ENCODE measurements at regions not wholly inside any gene's neighbourhood (a gene's known extent, or its start where the extent isn't known, plus 50 kb on each side); places are given as distances from the start of the nearest gene placed in this dataset.
A peak's percentile ranks its signal among the peaks of the same experiment; 100 is the strongest.

DNA sequence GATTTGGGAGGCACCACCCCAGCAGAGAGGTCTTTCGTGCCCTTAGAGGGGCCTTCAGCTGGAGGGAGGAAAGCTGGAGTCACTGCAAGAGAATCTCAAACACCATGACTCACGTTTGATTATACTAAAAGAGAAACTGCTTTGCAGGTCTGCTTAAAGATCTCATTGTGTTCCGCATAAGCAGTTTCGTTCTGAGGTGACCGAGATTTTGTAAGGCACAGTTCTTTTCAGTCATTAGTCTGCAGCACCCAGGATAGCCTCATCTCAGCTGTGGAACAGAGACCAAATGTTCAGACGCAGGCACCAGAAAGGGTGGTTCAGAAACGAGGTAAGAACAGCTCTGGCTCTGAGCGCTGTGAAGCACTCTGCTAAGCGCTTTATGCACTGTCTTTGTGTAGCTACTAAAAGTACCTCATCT lies 71.2 kb upstream of the GTF3A start:
- Histone ChIP-seq H3K9me3 (ENCODE audit: insufficient read depth, low read depth) (no peaks in the 10 kb centered on the region), H3K4me3 (peak overlapping the region; percentile 24; the same call in 1 of the 2 replicates), H2AFZ (no peak overlapping the region), H3K4me2 (peak overlapping the region; percentile 72), H3K36me3 (ENCODE audit: low read depth) (no peaks in the 10 kb centered on the region), H3K27me3 (ENCODE audit: insufficient read depth, low read depth) (no peaks in the 10 kb centered on the region), H3F3A (ENCODE audit: insufficient read depth, low read depth) (no peaks in the 10 kb centered on the region; the same call in 1 of the 2 replicates), H3K27ac (no peak overlapping the region), H3K9me2 (ENCODE audit: insufficient read depth) (no peaks in the 10 kb centered on the region), H4K20me1 (ENCODE audit: insufficient read depth) (no peaks in the 10 kb centered on the region), H3K79me2 (ENCODE audit: low read depth) (no peaks in the 10 kb centered on the region), H3K4me1 (replicated peaks; ENCODE audit: insufficient read depth) (peaks cover 10% of the 10 kb centered on the region; the same call in 1 of the 2 replicates)
- intact Hi-C loops (cut with micrococcal nuclease; ENCODE audit: unreplicated experiment) = loop anchor here (10.0 kb wide), 1 partner anchor 178 kb away; the partner anchor contains the start of gene USP12
- no TSS peak for BruUV-seq (replicated peaks)
- TF ChIP-seq, protein P1, sequence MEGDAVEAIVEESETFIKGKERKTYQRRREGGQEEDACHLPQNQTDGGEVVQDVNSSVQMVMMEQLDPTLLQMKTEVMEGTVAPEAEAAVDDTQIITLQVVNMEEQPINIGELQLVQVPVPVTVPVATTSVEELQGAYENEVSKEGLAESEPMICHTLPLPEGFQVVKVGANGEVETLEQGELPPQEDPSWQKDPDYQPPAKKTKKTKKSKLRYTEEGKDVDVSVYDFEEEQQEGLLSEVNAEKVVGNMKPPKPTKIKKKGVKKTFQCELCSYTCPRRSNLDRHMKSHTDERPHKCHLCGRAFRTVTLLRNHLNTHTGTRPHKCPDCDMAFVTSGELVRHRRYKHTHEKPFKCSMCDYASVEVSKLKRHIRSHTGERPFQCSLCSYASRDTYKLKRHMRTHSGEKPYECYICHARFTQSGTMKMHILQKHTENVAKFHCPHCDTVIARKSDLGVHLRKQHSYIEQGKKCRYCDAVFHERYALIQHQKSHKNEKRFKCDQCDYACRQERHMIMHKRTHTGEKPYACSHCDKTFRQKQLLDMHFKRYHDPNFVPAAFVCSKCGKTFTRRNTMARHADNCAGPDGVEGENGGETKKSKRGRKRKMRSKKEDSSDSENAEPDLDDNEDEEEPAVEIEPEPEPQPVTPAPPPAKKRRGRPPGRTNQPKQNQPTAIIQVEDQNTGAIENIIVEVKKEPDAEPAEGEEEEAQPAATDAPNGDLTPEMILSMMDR (conservative IDR thresholded peaks at IDR 0.05) = no peak
- no peak for TF ChIP-seq EZH2 (IDR thresholded peaks at IDR 0.05; ENCODE audit: low read depth)
- POLR2A ChIA-PET (ENCODE audit: unreplicated experiment) = interaction anchor here (0.6 kb wide), 1 partner anchor 12 kb away, joined by 3 read pairs; no protein-coding TSS in a partner anchor
- CTCF ChIA-PET = interaction anchor here (0.8 kb wide), 1 partner anchor 406 kb away, joined by 5 read pairs; no protein-coding TSS in a partner anchor
- peak in 1 of 2 experiments; percentile 69 for DNase-seq

DNA sequence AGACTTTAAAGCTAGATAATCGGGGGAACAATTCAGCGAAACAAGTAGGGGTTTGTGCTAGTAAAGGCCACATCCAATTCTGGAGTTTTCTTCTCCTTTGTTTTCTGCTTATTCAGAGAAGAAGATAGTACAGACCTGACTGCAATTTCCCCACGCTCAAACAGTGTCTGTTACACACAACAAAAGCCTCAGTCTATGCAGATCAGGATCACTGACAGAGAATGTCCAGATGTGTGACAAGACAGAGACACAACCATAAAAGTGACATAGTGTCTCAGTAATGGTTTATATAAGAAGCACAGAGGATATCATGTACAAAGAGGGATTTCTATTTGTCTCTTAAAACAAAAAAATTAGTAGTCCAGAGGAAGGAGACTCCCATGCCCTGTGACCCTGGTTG lies 70.7 kb upstream of the GTF3A start:
- Histone ChIP-seq H3K4me2 (peak overlapping the region; percentile 72), H3K4me3 (no peak overlapping the region), H3K36me3 (ENCODE audit: low read depth) (no peaks in the 10 kb centered on the region), H2AFZ (no peak overlapping the region), H3K27me3 (ENCODE audit: insufficient read depth, low read depth) (no peaks in the 10 kb centered on the region), H3F3A (ENCODE audit: insufficient read depth, low read depth) (no peaks in the 10 kb centered on the region; the same call in 1 of the 2 replicates), H3K27ac (no peak overlapping the region), H3K9me3 (ENCODE audit: insufficient read depth, low read depth) (no peaks in the 10 kb centered on the region), H3K4me1 (replicated peaks; ENCODE audit: insufficient read depth) (peaks cover 10% of the 10 kb centered on the region; the same call in 1 of the 2 replicates), H3K79me2 (ENCODE audit: low read depth) (no peaks in the 10 kb centered on the region), H4K20me1 (ENCODE audit: insufficient read depth) (no peaks in the 10 kb centered on the region), H3K9me2 (ENCODE audit: insufficient read depth) (no peaks in the 10 kb centered on the region)
- ChIA-PET POLR2A (ENCODE audit: unreplicated experiment) (no interaction called here), CTCF (interaction anchor here (0.8 kb wide), 1 partner anchor 407 kb away, joined by 5 read pairs; no protein-coding TSS in a partner anchor)
- BruUV-seq (replicated peaks) = no TSS peak
- TF ChIP-seq EZH2 (IDR thresholded peaks at IDR 0.05; ENCODE audit: low read depth) = no peak
- TF ChIP-seq, protein P1 (conservative IDR thresholded peaks at IDR 0.05) = no peak
- DNase-seq = no peak
- intact Hi-C loops (cut with micrococcal nuclease; ENCODE audit: unreplicated experiment) = loop anchor here (10.0 kb wide), 1 partner anchor 179 kb away; the partner anchor contains the start of gene USP12

DNA sequence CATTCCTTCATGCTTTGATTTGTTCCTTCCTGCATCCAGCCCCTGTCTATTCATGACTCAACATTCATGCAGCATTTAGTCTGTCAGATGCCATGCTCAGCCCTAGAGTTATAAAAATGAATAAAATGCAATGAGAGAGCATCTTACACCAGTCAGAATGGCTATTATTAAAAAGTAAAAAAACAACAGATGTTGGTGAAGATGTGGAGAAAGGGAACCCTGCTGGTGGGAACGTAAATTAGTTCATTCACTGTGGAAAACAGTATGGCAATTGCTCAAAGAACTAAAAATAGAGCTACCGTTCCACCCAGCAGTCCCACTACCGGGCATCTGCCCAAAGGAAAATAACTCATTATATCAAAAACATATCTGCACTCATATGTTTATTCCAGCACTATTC lies 70.0 kb upstream of the GTF3A start:
- no peak for DNase-seq
- Histone ChIP-seq H3K9me2 (ENCODE audit: insufficient read depth) (no peaks in the 10 kb centered on the region), H3K27ac (no peak overlapping the region), H2AFZ (no peak overlapping the region), H4K20me1 (ENCODE audit: insufficient read depth) (no peaks in the 10 kb centered on the region), H3K36me3 (ENCODE audit: low read depth) (no peaks in the 10 kb centered on the region), H3K4me3 (no peak overlapping the region), H3F3A (ENCODE audit: insufficient read depth, low read depth) (no peaks in the 10 kb centered on the region; the same call in 1 of the 2 replicates), H3K9me3 (ENCODE audit: insufficient read depth, low read depth) (no peaks in the 10 kb centered on the region), H3K27me3 (ENCODE audit: insufficient read depth, low read depth) (no peaks in the 10 kb centered on the region), H3K4me1 (replicated peaks; ENCODE audit: insufficient read depth) (peaks cover 10% of the 10 kb centered on the region; the same call in 1 of the 2 replicates), H3K79me2 (ENCODE audit: low read depth) (no peaks in the 10 kb centered on the region), H3K4me2 (no peak overlapping the region)
- CTCF ChIA-PET = interaction anchor here (0.6 kb wide), 1 partner anchor 77 kb away, joined by 4 read pairs; no protein-coding TSS in a partner anchor
- no TSS peak for BruUV-seq (replicated peaks)
- POLR2A ChIA-PET (ENCODE audit: unreplicated experiment) = no interaction called here
- intact Hi-C loops (cut with micrococcal nuclease; ENCODE audit: unreplicated experiment) = loop anchor here (10.0 kb wide), 1 partner anchor 180 kb away; the partner anchor contains the start of gene USP12
- TF ChIP-seq, protein P1 (conservative IDR thresholded peaks at IDR 0.05) = no peak
- TF ChIP-seq EZH2 (IDR thresholded peaks at IDR 0.05; ENCODE audit: low read depth) = no peak
